SK-N-SH (cell line): ENCODE measurements at regions not wholly inside any gene's neighbourhood (a gene's known extent, or its start where the extent isn't known, plus 50 kb on each side); places are given as distances from the start of the nearest gene placed in this dataset.

Experiments
- NFIC ChIP-seq: IDR thresholded peaks from 2 replicates; pipeline ENCODE4 v1.4.0; 2012; ENCODE audit warnings: borderline replicate concordance
- POLR2AphosphoS5 ChIP-seq: IDR thresholded peaks from 2 replicates; pipeline ENCODE4 v1.6.1; 2012; ENCODE audit warnings: low read depth, low read length
- SIN3A ChIP-seq: IDR thresholded peaks from 2 replicates; pipeline ENCODE4 v1.6.1; 2012; ENCODE audit warnings: low read depth, mild to moderate bottlenecking, low read length, moderate library complexity, borderline replicate concordance
- TF ChIP-seq, protein P1 (sequence below): fragments of 200-600 bp; sonication (generic); IDR thresholded peaks from 2 replicates; pipeline ENCODE4 v1.6.1; 2017; ENCODE audit warnings: antibody characterized with exemption, mild to moderate bottlenecking, moderate library complexity
- TF ChIP-seq, protein P2 (sequence below): IDR thresholded peaks from 2 replicates; pipeline ENCODE4 v1.4.0; 2012; ENCODE audit warnings: low read depth

DNA sequence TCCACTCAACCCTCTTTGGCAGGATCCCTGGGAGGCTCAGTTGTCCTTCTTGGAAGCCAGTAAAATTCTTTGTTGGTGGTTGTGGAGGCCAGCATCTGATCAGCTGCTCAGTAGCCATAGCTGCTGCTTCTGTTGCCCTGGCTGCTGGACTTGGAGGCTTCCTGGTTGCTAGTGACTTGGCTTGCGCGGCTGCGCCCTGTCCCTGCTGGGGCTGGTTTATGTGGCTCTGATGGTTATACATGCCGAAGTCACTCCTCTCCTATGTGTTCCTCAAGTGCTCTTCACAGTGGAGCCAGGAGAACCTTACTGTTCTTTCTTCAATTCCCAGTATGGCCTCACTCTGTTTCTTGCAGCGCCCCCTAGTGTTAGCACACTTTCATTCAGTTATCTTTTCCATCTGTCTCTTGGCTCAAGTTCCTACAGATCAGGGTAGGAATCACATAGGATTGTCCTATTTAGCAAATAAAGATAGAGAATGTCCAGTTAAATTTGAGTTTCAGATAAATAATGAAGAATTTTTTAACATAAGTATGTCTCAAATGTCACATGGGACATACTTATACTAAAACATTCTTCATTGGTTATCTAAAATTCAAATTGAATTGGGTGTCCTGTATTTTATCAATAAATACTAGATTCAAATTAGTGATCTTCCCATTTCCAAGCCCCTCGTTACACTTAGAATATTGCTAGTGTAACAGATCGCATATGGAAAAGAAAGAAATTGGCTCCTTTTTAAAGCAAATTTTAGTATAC is 176.5 kb downstream of the TGFB2 start:
- TF ChIP-seq, protein P1, sequence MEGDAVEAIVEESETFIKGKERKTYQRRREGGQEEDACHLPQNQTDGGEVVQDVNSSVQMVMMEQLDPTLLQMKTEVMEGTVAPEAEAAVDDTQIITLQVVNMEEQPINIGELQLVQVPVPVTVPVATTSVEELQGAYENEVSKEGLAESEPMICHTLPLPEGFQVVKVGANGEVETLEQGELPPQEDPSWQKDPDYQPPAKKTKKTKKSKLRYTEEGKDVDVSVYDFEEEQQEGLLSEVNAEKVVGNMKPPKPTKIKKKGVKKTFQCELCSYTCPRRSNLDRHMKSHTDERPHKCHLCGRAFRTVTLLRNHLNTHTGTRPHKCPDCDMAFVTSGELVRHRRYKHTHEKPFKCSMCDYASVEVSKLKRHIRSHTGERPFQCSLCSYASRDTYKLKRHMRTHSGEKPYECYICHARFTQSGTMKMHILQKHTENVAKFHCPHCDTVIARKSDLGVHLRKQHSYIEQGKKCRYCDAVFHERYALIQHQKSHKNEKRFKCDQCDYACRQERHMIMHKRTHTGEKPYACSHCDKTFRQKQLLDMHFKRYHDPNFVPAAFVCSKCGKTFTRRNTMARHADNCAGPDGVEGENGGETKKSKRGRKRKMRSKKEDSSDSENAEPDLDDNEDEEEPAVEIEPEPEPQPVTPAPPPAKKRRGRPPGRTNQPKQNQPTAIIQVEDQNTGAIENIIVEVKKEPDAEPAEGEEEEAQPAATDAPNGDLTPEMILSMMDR = peak; percentile 61
- TF ChIP-seq NFIC (0 out of 2 replicates have a peak, but pooled peaks have one; percentile 4), SIN3A (no peak), POLR2AphosphoS5 (no peak)
- TF ChIP-seq, protein P2, sequence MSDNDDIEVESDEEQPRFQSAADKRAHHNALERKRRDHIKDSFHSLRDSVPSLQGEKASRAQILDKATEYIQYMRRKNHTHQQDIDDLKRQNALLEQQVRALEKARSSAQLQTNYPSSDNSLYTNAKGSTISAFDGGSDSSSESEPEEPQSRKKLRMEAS = no peak
